HCT116 (cell line): ENCODE measurements at regions not wholly inside any gene's neighbourhood (a gene's known extent, or its start where the extent isn't known, plus 50 kb on each side); places are given as distances from the start of the nearest gene placed in this dataset.

Experiments used
- ATAC-seq: fragments of 200-7000 bp; cut with Tn5 transposase; 2 replicates; pipeline ENCODE4 v1.9.1; 2020; ENCODE audit warnings: mild to moderate bottlenecking, moderate library complexity
- BruUV-seq: library from RNA; stranded (reverse); fragments of 400-500 nt; replicated peaks from 2 replicates; lab custom pipeline; 2021; lab: Mats Ljungman, UMichigan
- CTCF ChIA-PET: fragments of 300-600 bp; sonication (Branson Sonifier 250); formaldehyde crosslinking; loops from one replicate; lab custom pipeline; 2021; ENCODE audit warnings: antibody characterized with exemption; lab: Charles Lee
- POLR2A ChIA-PET: fragments of 300-600, 350-600 bp; sonication (Branson Sonifier 250); formaldehyde crosslinking; loops from one replicate; lab custom pipeline; 2021; ENCODE audit warnings: antibody characterized with exemption; lab: Charles Lee
- RAD21 ChIA-PET, 2 experiments: fragments of 300-600 bp; sonication (Branson Sonifier 250); formaldehyde crosslinking; loops; one replicate each; lab custom pipeline; 2023; ENCODE audit warnings: low total read pairs in 2 of 2; ENCODE audit not compliant: uncharacterized antibody in 2 of 2, unreplicated experiment in 2 of 2, low non-redundant PET in 1 of 2; lab: Charles Lee
- DNase-seq: peaks from one replicate; pipeline ENCODE4 v3.0.0-alpha.2; 2010; ENCODE audit warnings: low read depth, low spot score
- H2AFZ ChIP-seq: fragments of 200-600 bp; shearing (Covaris generic), sonication (generic); 2 replicates; pipeline ENCODE4 v1.6.1; 2017; ENCODE audit warnings: low read depth, mixed run types, mixed read lengths, antibody characterized with exemption, low read length; ENCODE audit not compliant: poor library complexity, severe bottlenecking
- H3K27ac ChIP-seq: 2 replicates; pipeline ENCODE4 v1.5.1; 2012; ENCODE audit warnings: low read depth, low read length
- H3K27me3 ChIP-seq: fragments of 200-600 bp; sonication (generic); 2 replicates; pipeline ENCODE4 v1.6.1; 2016; ENCODE audit warnings: mixed run types, low read length, mixed read lengths; ENCODE audit not compliant: insufficient read depth
- H3K36me3 ChIP-seq, 2 experiments: fragments of 200-500 bp in 1 of 2; fragments of 200-600 bp in 1 of 2; sonication (Bioruptor generic) in 1 of 2; sonication (generic) in 1 of 2; 2 replicates each; pipeline versions ENCODE4 v1.5.1 to v1.6.1; 2014 to 2016; ENCODE audit warnings: low read length in 2 of 2, inconsistent platforms in 1 of 2, mixed read lengths in 1 of 2, mixed run types in 1 of 2; ENCODE audit not compliant: insufficient read depth in 2 of 2, control insufficient read depth in 1 of 2
- H3K4me1 ChIP-seq, 2 experiments: fragments of 200-600 bp in 1 of 2; sonication (generic) in 1 of 2; 2 replicates each; pipeline versions ENCODE4 v1.5.1 to v1.6.1; 2012 to 2017; ENCODE audit warnings: low read length in 2 of 2, inconsistent platforms in 1 of 2, mild to moderate bottlenecking in 1 of 2, mixed read lengths in 1 of 2, mixed run types in 1 of 2, moderate library complexity in 1 of 2; ENCODE audit not compliant: insufficient read depth in 2 of 2, control insufficient read depth in 1 of 2
- H3K4me2 ChIP-seq: fragments of 200-600 bp; sonication (generic); 2 replicates; pipeline ENCODE4 v1.6.1; 2017; ENCODE audit warnings: mixed run types, low read length, mixed read lengths
- H3K4me3 ChIP-seq, 2 experiments: fragments of 200-600 bp in 1 of 2; sonication (generic) in 1 of 2; replicated peaks in 1 of 2; 2 replicates each; pipeline ENCODE4 v1.5.1; 2011 to 2016; ENCODE audit warnings: low read length in 2 of 2, control low read depth in 1 of 2, low read depth in 1 of 2, mild to moderate bottlenecking in 1 of 2, mixed read lengths in 1 of 2, mixed run types in 1 of 2
- H3K79me2 ChIP-seq: fragments of 200-600 bp; sonication (generic); 2 replicates; pipeline ENCODE4 v1.6.1; 2017; ENCODE audit warnings: mild to moderate bottlenecking, mixed run types, low read length, moderate library complexity, mixed read lengths; ENCODE audit not compliant: insufficient read depth
- H3K9ac ChIP-seq: fragments of 200-600 bp; sonication (generic); 2 replicates; pipeline ENCODE4 v1.6.1; 2016; ENCODE audit warnings: low read length, mixed read lengths
- H3K9me2 ChIP-seq: fragments of 200-600 bp; sonication (generic), shearing (Covaris generic); 2 replicates; pipeline ENCODE4 v1.6.1; 2017; ENCODE audit warnings: mixed run types, mild to moderate bottlenecking, moderate library complexity; ENCODE audit not compliant: insufficient read depth
- H3K9me3 ChIP-seq, 2 experiments: fragments of 200-500 bp in 1 of 2; fragments of 200-600 bp in 1 of 2; sonication (Bioruptor generic) in 1 of 2; sonication (generic) in 1 of 2; 2 replicates each; pipeline ENCODE4 v1.6.1; 2014 to 2017; ENCODE audit warnings: low read length in 2 of 2, mixed read lengths in 2 of 2, inconsistent platforms in 1 of 2, low read depth in 1 of 2, mild to moderate bottlenecking in 1 of 2, mixed run types in 1 of 2, moderate library complexity in 1 of 2; ENCODE audit not compliant: control insufficient read depth in 1 of 2, insufficient read depth in 1 of 2
- H4K20me1 ChIP-seq: fragments of 200-600 bp; sonication (generic), shearing (Covaris generic); 2 replicates; pipeline ENCODE4 v1.6.1; 2017; ENCODE audit warnings: mixed run types, mild to moderate bottlenecking, moderate library complexity; ENCODE audit not compliant: insufficient read depth
- CBX3 ChIP-seq: IDR thresholded peaks from 2 replicates; pipeline ENCODE4 v1.6.1; 2012; ENCODE audit warnings: low read depth
- CEBPB ChIP-seq: IDR thresholded peaks from 2 replicates; pipeline ENCODE4 v1.6.1; 2012; ENCODE audit warnings: low read depth
- EZH2 ChIP-seq: fragments of 200-600 bp; sonication (generic); IDR thresholded peaks from 2 replicates; pipeline ENCODE4 v1.6.1; 2017; ENCODE audit warnings: antibody characterized with exemption, mixed run types
- EZH2phosphoT487 ChIP-seq: fragments of 200-600 bp; IDR thresholded peaks from 2 replicates; pipeline ENCODE4 v1.6.1; 2018; ENCODE audit warnings: antibody characterized with exemption, borderline replicate concordance
- FOSL1 ChIP-seq: IDR thresholded peaks from 2 replicates; pipeline ENCODE4 v1.6.1; 2012; ENCODE audit warnings: low read depth
- JUND ChIP-seq: IDR thresholded peaks from 2 replicates; pipeline ENCODE4 v1.6.1; 2012
- SRF ChIP-seq: IDR thresholded peaks from 2 replicates; pipeline ENCODE4 v1.6.1; 2012; ENCODE audit warnings: low read depth
- TCF7L2 ChIP-seq: IDR thresholded peaks from 2 replicates; pipeline ENCODE4 v1.7.0; 2011; ENCODE audit warnings: borderline replicate concordance, inconsistent platforms; ENCODE audit not compliant: insufficient read depth, insufficient read length; ENCODE audit errors: extremely low read depth
- intact Hi-C: fragments of 100-400 bp; cut with micrococcal nuclease; formaldehyde crosslinking; loops from 2 replicates; pipeline ENCODE4 v1.10.0; 2022
- TF ChIP-seq, protein P1 (sequence below): IDR thresholded peaks from 2 replicates; pipeline ENCODE4 v1.6.1; 2012
- TF ChIP-seq, protein P2 (sequence below), 3 experiments: fragments of 200-600 bp in 1 of 3; sonication (generic) in 1 of 3; IDR thresholded peaks in 2 of 3; conservative IDR thresholded peaks in 1 of 3; 2 replicates each; pipeline ENCODE4 v1.5.1; 2012 to 2017; ENCODE audit warnings: low read depth in 2 of 3, low read length in 2 of 3, antibody characterized with exemption in 1 of 3, borderline replicate concordance in 1 of 3, control low read depth in 1 of 3, mild to moderate bottlenecking in 1 of 3, mixed read lengths in 1 of 3, mixed run types in 1 of 3, moderate library complexity in 1 of 3; ENCODE audit not compliant: insufficient read depth in 1 of 3
- TF ChIP-seq, protein P3 (sequence below): IDR thresholded peaks from 2 replicates; pipeline ENCODE4 v1.6.1; 2012; ENCODE audit warnings: low read depth

DNA sequence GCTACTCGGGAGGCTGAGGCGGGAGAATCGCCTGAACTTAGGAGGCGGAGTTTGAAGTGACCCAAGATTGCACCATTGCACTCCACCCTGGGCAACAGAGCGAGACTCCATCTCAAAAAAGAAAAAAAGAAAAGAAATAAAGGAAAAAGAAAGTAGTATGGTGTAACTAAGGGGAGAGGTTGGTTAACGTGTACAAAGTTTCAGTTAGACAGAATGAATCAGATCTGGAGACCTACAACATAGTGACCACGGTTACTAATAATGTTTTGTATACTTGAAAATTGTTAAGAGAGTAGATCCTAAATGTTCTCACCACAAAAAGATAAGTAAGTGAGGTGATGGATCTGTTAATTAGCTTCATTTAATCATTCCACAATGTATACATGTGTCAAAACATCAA is 1208.8 kb downstream of the VRK1 start:
- no TSS peak for BruUV-seq
- Histone ChIP-seq H3K36me3 (no peaks in the 10 kb centered on the region), H3K79me2 (no peaks in the 10 kb centered on the region), H2AFZ (no peak overlapping the region), H3K9me3 (no peaks in the 10 kb centered on the region), H3K4me2 (no peak overlapping the region), H3K4me3 (no peak overlapping the region), H3K4me1 (no peaks in the 10 kb centered on the region)
- ATAC-seq (no peak), DNase-seq (no peak)
- ChIA-PET POLR2A (no interaction called here), RAD21 (no interaction called here)
- intact Hi-C loops, result no loop called here
- TF ChIP-seq CEBPB (no peak), SRF (no peak), TCF7L2 (no peak), FOSL1 (no peak), EZH2phosphoT487 (no peak), JUND (no peak), EZH2 (no peak), CBX3 (no peak)
- TF ChIP-seq, protein P1, sequence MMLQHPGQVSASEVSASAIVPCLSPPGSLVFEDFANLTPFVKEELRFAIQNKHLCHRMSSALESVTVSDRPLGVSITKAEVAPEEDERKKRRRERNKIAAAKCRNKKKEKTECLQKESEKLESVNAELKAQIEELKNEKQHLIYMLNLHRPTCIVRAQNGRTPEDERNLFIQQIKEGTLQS, result no peak
- TF ChIP-seq, protein P2, sequence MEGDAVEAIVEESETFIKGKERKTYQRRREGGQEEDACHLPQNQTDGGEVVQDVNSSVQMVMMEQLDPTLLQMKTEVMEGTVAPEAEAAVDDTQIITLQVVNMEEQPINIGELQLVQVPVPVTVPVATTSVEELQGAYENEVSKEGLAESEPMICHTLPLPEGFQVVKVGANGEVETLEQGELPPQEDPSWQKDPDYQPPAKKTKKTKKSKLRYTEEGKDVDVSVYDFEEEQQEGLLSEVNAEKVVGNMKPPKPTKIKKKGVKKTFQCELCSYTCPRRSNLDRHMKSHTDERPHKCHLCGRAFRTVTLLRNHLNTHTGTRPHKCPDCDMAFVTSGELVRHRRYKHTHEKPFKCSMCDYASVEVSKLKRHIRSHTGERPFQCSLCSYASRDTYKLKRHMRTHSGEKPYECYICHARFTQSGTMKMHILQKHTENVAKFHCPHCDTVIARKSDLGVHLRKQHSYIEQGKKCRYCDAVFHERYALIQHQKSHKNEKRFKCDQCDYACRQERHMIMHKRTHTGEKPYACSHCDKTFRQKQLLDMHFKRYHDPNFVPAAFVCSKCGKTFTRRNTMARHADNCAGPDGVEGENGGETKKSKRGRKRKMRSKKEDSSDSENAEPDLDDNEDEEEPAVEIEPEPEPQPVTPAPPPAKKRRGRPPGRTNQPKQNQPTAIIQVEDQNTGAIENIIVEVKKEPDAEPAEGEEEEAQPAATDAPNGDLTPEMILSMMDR (IDR thresholded peaks at IDR 0.05 in 2 of 3, conservative IDR thresholded peaks at IDR 0.05 in 1 of 3; ENCODE audit: borderline replicate concordance in 1 of 3, insufficient read depth in 1 of 3, low read depth in 2 of 3, low read length in 2 of 3), result no peak
- TF ChIP-seq, protein P3, sequence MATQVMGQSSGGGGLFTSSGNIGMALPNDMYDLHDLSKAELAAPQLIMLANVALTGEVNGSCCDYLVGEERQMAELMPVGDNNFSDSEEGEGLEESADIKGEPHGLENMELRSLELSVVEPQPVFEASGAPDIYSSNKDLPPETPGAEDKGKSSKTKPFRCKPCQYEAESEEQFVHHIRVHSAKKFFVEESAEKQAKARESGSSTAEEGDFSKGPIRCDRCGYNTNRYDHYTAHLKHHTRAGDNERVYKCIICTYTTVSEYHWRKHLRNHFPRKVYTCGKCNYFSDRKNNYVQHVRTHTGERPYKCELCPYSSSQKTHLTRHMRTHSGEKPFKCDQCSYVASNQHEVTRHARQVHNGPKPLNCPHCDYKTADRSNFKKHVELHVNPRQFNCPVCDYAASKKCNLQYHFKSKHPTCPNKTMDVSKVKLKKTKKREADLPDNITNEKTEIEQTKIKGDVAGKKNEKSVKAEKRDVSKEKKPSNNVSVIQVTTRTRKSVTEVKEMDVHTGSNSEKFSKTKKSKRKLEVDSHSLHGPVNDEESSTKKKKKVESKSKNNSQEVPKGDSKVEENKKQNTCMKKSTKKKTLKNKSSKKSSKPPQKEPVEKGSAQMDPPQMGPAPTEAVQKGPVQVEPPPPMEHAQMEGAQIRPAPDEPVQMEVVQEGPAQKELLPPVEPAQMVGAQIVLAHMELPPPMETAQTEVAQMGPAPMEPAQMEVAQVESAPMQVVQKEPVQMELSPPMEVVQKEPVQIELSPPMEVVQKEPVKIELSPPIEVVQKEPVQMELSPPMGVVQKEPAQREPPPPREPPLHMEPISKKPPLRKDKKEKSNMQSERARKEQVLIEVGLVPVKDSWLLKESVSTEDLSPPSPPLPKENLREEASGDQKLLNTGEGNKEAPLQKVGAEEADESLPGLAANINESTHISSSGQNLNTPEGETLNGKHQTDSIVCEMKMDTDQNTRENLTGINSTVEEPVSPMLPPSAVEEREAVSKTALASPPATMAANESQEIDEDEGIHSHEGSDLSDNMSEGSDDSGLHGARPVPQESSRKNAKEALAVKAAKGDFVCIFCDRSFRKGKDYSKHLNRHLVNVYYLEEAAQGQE, result no peak
- TF ChIP-seq, all 23 proteins: peak for 0
- CTCF ChIA-PET, result no interaction called here
- Histone ChIP-seq H3K27ac (no peak overlapping the region), H3K27me3 (no peaks in the 10 kb centered on the region), H3K9me2 (no peaks in the 10 kb centered on the region), H3K9ac (no peak overlapping the region), H4K20me1 (no peaks in the 10 kb centered on the region)
